Heart right ventricle (tissue), 16 donors: ENCODE measurements at regions not wholly inside any gene's neighbourhood (a gene's known extent, or its start where the extent isn't known, plus 50 kb on each side); places are given as distances from the start of the nearest gene placed in this dataset.

Source experiments
- ATAC-seq, 8 donors: fragments of 200-7000 bp; cut with Tn5 transposase; one replicate each; pipeline ENCODE4 v1.9.1; 2020; ENCODE audit warnings: mild to moderate bottlenecking in 8 of 8, moderate library complexity in 8 of 8, moderate number of reproducible peaks in 1 of 8
- DNase-seq, 2 donors: peaks; one replicate each; pipeline ENCODE4 v3.0.0-alpha.2; 2020
- H3K27ac ChIP-seq, 10 donors: fragments of 200-600 bp; sonication (generic) in 2 of 10; one replicate each; pipeline versions ENCODE4 v1.5.0 to v1.8.0; 2020 to 2022; ENCODE audit warnings: mild to moderate bottlenecking in 3 of 10
- H3K27me3 ChIP-seq, 7 donors: fragments of 200-600 bp; one replicate each; pipeline ENCODE4 v1.8.0; 2021 to 2022; ENCODE audit warnings: mild to moderate bottlenecking in 2 of 7
- H3K36me3 ChIP-seq, 9 donors: fragments of 200-600 bp; sonication (generic) in 1 of 9; one replicate each; pipeline versions ENCODE4 v1.5.0 to v1.8.0; 2020 to 2022; ENCODE audit warnings: mild to moderate bottlenecking in 2 of 9
- H3K4me1 ChIP-seq, 9 donors: fragments of 200-600 bp; sonication (generic) in 1 of 9; one replicate each; pipeline versions ENCODE4 v1.5.0 to v1.8.0; 2020 to 2022; ENCODE audit warnings: mild to moderate bottlenecking in 4 of 9
- H3K4me3 ChIP-seq, 10 donors: fragments of 200-600 bp; sonication (generic) in 2 of 10; one replicate each; pipeline versions ENCODE4 v1.5.0 to v1.8.0; 2020 to 2022; ENCODE audit warnings: mild to moderate bottlenecking in 7 of 10, moderate library complexity in 2 of 10
- H3K9me3 ChIP-seq, 11 donors: fragments of 200-600 bp in 10 of 11; sonication (generic) in 2 of 11; one replicate each; pipeline versions ENCODE4 v1.5.0 to v1.8.0; 2013 to 2022; ENCODE audit warnings: mild to moderate bottlenecking in 2 of 11, control low read depth in 1 of 11, moderate library complexity in 1 of 11
- CTCF ChIP-seq, 9 donors: fragments of 200-600 bp; sonication (generic) in 2 of 9; IDR thresholded peaks; one replicate each; pipeline versions ENCODE4 v1.5.0 to v1.8.0; 2021 to 2022; ENCODE audit warnings: antibody characterized with exemption in 9 of 9, mild to moderate bottlenecking in 5 of 9, moderate library complexity in 1 of 9
- WGBS, 2 donors: extraction: QIAGEN DNeasy Blood & Tissue Kit; methylation state at CpG; one replicate each; pipeline ENCODE4 v1.1.7; 2013; ENCODE audit warnings: inconsistent platforms in 1 of 2; 5-methylcytosine and 5-hydroxymethylcytosine counted together
- intact Hi-C, 10 donors: fragments of 100-400 bp; cut with DNase I; formaldehyde crosslinking; loops; one replicate each; pipeline versions ENCODE4 v1.11.1 to v1.14.2; 2022
- donor health status: Arrhythmogenic right ventricular cardiomyopathy.
- donor health status: ischemic (EF 13 %, LVEDD 7.1; RV severe dilation, severe dysfunction).
- donor health status: healthy with polysubstance abuse.
- donor health status: DM: no; HTN: yes; CAD: no.
- donor health status: DM: no; HTN: no; CAD: no.
- donor health status: ischemic (EF 25% LVEDD 6.9; RV normal size, moderate dysfunction).
- donor health status: ischemic (EF 25% LVEDD 5.7; RV mildly dilated, moderate dysfunction).
- donor health status: healthy.
- donor health status: DM: yes; HTN: yes; CAD: no.
- donor health status: Ischemic cardiomyopathy.
- donor health status: ischemic (EF 35%, LVEDD 5.7; RV mildly dilated, moderate dysfunction).
- donor health status: nonischemic (EF 11% LVEDD 7.7; RV severe dilation, severe dysfunction).
- donor health status: DM: yes; HTN: yes; CAD: no.
- donor health status: PGD.
- donor health status: ischemic (EF 29% LVEDD 5.4; RV normal size, mild dysfunction).
- donor health status: nonischemic (EF 23%, LVEDD 6.1; RV moderate dilation, normal function).

- 93 to 97% methylated on average over 7 of the region's 7 CpGs for WGBS, 2 donors
- intact Hi-C loops, result loop anchor here in 9 of 10 donors (2.0 to 10.0 kb wide), 6 partner anchors 113 to 310 kb away; no protein-coding TSS in a partner anchor
- Histone ChIP-seq H3K4me3 (no peak overlapping the region), H3K27ac (no peak overlapping the region), H3K27me3 (no peaks in the 10 kb centered on the region), H3K4me1 (peaks cover 0 to 9% (median 7%) of the 10 kb centered on the region in 9 donors), H3K9me3 (no peaks in the 10 kb centered on the region), H3K36me3 (no peaks in the 10 kb centered on the region)
- TF ChIP-seq CTCF (IDR thresholded peaks at IDR 0.05), result no peak
- ATAC-seq, result no peak
- no peak for DNase-seq
Measured at GRCh38 chr7:25567430-25567829, 339.1 kb upstream of the NPVF start.

- ATAC-seq (no peak), DNase-seq (no peak)
- 79 to 81% methylated on average over 3 of the region's 3 CpGs for WGBS, 2 donors
- Histone ChIP-seq H3K27ac (no peak overlapping the region), H3K4me3 (no peak overlapping the region), H3K36me3 (no peaks in the 10 kb centered on the region), H3K9me3 (no peaks in the 10 kb centered on the region), H3K4me1 (peaks cover 0 to 9% (median 3%) of the 10 kb centered on the region in 9 donors), H3K27me3 (no peaks in the 10 kb centered on the region)
- TF ChIP-seq CTCF (IDR thresholded peaks at IDR 0.05), result no peak
- intact Hi-C loops, result loop anchor here in 8 of 10 donors (2.0 to 10.0 kb wide), 4 partner anchors 115 to 312 kb away; no protein-coding TSS in a partner anchor
Measured at GRCh38 chr7:25569765-25570164, 341.5 kb upstream of the NPVF start.

GRCh38 chr7:25572423-25572822 is 344.1 kb upstream of the NPVF start:
- intact Hi-C loops, result no loop called here
- TF ChIP-seq CTCF (IDR thresholded peaks at IDR 0.05), result no peak
- DNase-seq, result no peak
- no peak for ATAC-seq
- no peak overlapping the region for H3K4me3 ChIP-seq
- H3K27me3 ChIP-seq, result no peaks in the 10 kb centered on the region
- H3K4me1 ChIP-seq, result no peaks in the 10 kb centered on the region
- no peaks in the 10 kb centered on the region for H3K9me3 ChIP-seq
- WGBS, 2 donors, result 84 to 85% methylated on average over 2 of the region's 2 CpGs
- no peak overlapping the region for H3K27ac ChIP-seq
- H3K36me3 ChIP-seq, result no peaks in the 10 kb centered on the region

GRCh38 chr7:25574828-25575227 is 346.5 kb upstream of the NPVF start:
- no peak for TF ChIP-seq CTCF (IDR thresholded peaks at IDR 0.05)
- ATAC-seq (no peak), DNase-seq (no peak)
- Histone ChIP-seq H3K27me3 (peaks cover 0 to 6% (median 0%) of the 10 kb centered on the region in 7 donors), H3K27ac (no peak overlapping the region), H3K4me1 (no peaks in the 10 kb centered on the region), H3K36me3 (no peaks in the 10 kb centered on the region), H3K9me3 (no peaks in the 10 kb centered on the region), H3K4me3 (no peak overlapping the region)
- intact Hi-C loops, result no loop called here
